HG02763 (cell line): ENCODE measurements at regions not wholly inside any gene's neighbourhood (a gene's known extent, or its start where the extent isn't known, plus 50 kb on each side); places are given as distances from the start of the nearest gene placed in this dataset.

Experiments
- ATAC-seq: cut with Tn5 transposase; IDR thresholded peaks from one replicate; pipeline ENCODE4 v1.9.1; 2021; ENCODE audit warnings: mild to moderate bottlenecking, moderate library complexity; ENCODE audit not compliant: unreplicated experiment

DNA sequence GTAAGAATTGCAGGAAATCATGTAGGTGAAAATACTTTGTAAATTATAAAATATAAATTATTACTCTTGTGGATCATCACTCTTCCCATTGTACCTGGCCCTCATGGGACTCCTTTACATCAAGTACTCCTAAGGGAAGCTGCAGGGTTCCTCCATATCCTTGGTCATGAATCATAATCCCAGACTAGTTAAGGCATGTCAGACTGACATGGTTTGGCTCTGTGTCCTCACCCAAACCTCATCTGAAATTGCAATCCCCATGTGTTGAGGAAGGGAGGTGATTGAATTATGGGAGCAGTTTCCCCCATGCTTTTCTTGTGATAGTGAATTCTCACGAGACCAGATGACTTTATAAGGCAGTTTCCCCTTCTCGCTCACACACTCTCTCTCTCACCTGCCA is 77.1 kb downstream of the CMPK2 start:
- ATAC-seq, result no peak

DNA sequence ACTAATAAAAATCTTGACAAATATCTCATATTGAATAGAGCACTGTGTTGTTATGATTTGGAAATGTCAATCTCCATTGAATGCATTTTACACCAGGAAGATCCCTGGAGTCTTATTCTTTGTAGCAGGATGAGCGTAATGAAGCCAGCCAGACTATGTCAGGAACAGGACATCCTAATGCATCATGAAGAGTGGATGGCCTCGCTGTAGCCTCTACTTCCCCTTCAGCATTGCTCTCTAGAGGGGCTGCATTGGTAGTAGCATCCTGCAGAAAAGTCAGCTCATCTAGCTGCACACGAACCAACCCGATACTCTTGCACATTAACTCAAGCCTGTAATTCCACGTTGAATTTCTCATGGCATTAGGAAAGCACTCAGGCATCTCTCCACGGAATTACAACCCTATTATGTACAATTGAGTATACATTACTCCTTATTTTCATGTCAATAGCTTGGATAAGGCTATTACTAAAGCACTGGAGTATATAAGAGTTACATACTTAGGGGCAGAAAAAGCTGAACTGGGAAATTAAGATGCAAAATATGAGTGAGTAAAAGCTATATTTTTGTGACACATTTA is 76.1 kb downstream of the CMPK2 start:
- no peak for ATAC-seq

DNA sequence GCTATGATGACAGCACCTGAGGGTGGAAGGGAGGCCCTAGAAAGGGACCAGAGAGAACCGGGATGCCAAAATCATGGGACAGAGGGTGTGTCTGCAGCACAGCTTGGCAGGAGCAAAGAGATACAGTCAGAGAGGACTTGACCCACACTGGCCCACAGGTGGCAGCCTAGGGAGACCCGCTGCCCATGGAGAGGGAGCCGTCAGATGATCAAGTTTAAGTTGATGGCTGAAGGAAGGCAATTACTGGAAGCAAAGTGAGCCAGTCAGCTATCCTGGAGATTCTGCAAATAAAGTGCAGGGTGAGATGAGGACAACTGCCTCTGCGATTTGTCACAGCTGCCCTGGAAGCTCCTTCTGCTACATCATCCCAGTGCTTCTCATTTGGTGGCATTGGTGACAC is 74.0 kb downstream of the CMPK2 start:
- no peak for ATAC-seq

DNA sequence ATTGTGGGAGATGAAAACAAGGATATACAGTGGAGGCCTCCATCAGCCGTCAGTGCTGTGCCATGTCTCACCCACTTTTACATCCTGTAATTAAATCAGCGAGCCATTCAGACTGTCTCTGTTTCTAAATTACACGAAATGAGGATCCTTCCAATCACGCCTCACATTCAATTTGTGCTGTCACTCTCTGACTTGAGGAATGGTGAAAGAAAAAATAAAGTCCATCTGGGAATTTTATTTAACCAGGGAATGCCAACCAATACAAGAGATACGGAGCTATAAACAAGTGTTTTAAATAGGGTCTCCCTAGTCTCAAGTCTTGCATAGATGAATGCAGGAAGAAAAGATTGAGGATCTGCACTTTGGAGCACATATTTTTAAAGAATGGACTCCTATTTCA is 72.8 kb downstream of the CMPK2 start:
- ATAC-seq, result no peak

DNA sequence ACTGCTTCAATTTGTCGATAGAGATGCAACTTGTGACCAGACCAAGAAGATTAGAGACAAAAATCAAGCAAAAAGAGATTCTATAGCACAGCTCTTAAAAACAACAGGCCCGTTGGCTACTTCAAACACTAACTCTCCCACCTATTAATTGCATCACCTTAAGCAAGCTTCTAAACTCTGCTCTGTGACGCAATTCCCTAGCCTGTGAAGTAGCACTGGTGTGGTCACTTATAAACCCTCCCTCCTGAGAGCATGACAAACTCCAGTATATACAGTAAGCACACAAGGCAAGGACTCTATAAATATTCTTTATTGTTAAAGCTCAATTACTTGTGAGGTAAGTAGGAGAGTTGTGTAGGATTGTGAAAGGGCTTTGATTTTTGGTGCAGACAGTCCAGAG is 72.3 kb downstream of the CMPK2 start:
- ATAC-seq, result no peak

DNA sequence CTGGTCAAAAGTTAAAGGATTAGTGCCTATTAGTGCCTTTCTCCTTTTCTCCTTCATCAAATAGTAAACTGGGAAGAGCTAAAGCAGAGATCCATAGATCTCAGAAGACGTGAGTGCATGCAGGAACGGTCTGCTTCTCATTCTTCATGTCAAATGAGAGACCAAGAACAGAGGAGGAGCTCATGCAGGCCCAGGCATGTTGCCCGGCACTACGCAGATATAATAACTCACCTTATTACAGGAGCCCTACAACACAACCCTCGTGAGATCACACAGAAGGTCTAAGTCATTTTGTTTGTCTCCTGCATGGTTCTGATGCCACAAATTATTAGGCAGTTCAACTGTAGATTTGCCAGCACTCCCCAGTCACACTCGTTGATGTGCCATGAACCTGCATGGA is 71.8 kb downstream of the CMPK2 start:
- no peak for ATAC-seq

DNA sequence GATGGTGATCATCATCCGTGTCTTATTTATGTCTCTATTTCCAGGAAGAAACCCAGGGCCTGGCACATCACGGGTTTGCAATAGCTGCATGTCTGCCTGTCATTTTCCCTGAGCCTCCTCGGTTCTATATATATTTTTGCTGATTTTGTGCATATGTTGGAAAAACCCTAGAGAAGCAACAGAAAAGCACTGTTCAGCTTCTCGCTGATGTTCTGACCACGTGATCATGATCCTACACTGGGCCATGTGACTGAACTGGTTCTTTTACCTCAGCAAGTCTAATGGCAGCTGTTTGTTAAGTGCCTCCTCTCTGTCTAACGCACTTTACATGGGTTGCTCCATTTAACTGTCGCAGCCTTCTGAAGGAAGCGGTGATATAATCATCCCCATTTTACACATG is 71.3 kb downstream of the CMPK2 start:
- no peak for ATAC-seq
